Spleen (tissue), 7 donors: ENCODE measurements at regions not wholly inside any gene's neighbourhood (a gene's known extent, or its start where the extent isn't known, plus 50 kb on each side); places are given as distances from the start of the nearest gene placed in this dataset.

Experiments
- CTCF ChIP-seq, 11 experiments: fragments of 200-600 bp in 7 of 11; fragments of 450-650 bp in 4 of 11; sonication (generic) in 4 of 11; IDR thresholded peaks in 8 of 11; conservative IDR thresholded peaks in 3 of 11; 1 replicate in 7 of 11; 2 replicates in 4 of 11; pipeline versions ENCODE4 v1.4.0 to v1.8.0; 2016 to 2021; ENCODE audit warnings: antibody characterized with exemption in 11 of 11, inconsistent platforms in 4 of 11, mild to moderate bottlenecking in 1 of 11
- POLR2AphosphoS5 ChIP-seq, 3 donors: sonication (generic); formaldehyde crosslinking; IDR thresholded peaks; one replicate each; pipeline ENCODE4 v1.5.1; 2017; ENCODE audit warnings: antibody characterized with exemption in 3 of 3
- donor health status: DM: no; HTN: no; CAD: no; lungs with moderate emphysema.
- donor health status: DM: no; HTN: no; CAD: no.
- donor health status: DM: no; HTN: no; CAD: no.

- TF ChIP-seq CTCF (IDR thresholded peaks at IDR 0.05 in 8 of 11, conservative IDR thresholded peaks at IDR 0.05 in 3 of 11) (no peak), POLR2AphosphoS5 (IDR thresholded peaks at IDR 0.05) (no peak)
Observed at GRCh38 chr16:66265556-66266141, 100.8 kb upstream of the CDH5 start.
